Stomach (tissue), 8 donors: ENCODE measurements at regions not wholly inside any gene's neighbourhood (a gene's known extent, or its start where the extent isn't known, plus 50 kb on each side); places are given as distances from the start of the nearest gene placed in this dataset.

Experiments
- DNase-seq, 2 donors: peaks; one replicate each; pipeline versions ENCODE4 v3.0.0 to v3.0.0-alpha.2; 2013 to 2019
- H3K27ac ChIP-seq, 5 donors: fragments of 200-600 bp in 4 of 5; sonication (generic) in 4 of 5; one replicate each; pipeline ENCODE4 v1.5.1; 2013 to 2019; ENCODE audit warnings: mild to moderate bottlenecking in 1 of 5, moderate library complexity in 1 of 5
- H3K27me3 ChIP-seq, 3 donors: fragments of 200-600 bp; sonication (generic); one replicate each; pipeline ENCODE4 v1.5.1; 2017 to 2019; ENCODE audit warnings: mixed run types in 1 of 3
- H3K36me3 ChIP-seq, 4 donors: fragments of 200-600 bp; sonication (generic); 1 replicate in 3 of 4; 2 replicates in 1 of 4; pipeline ENCODE4 v1.5.1; 2016 to 2019
- H3K4me1 ChIP-seq, 4 donors: fragments of 200-600 bp; sonication (generic); one replicate each; pipeline ENCODE4 v1.5.1; 2016 to 2019
- H3K4me3 ChIP-seq, 4 donors: fragments of 200-600 bp; sonication (generic) in 3 of 4; one replicate each; pipeline ENCODE4 v1.5.1; 2016 to 2019; ENCODE audit warnings: mild to moderate bottlenecking in 1 of 4
- H3K9me3 ChIP-seq, 4 donors: fragments of 200-600 bp; sonication (generic); one replicate each; pipeline ENCODE4 v1.5.1; 2016 to 2019
- EP300 ChIP-seq: sonication (generic); formaldehyde crosslinking; IDR thresholded peaks from one replicate; pipeline ENCODE4 v1.6.1; 2017; ENCODE audit warnings: antibody characterized with exemption
- POLR2A ChIP-seq, 4 donors: fragments of 450-650 bp; IDR thresholded peaks; one replicate each; pipeline ENCODE4 v1.6.1; 2016; ENCODE audit warnings: antibody characterized with exemption in 4 of 4, control low read depth in 2 of 4, mild to moderate bottlenecking in 1 of 4, moderate library complexity in 1 of 4
- POLR2AphosphoS5 ChIP-seq, 3 donors: sonication (generic); formaldehyde crosslinking; IDR thresholded peaks; one replicate each; pipeline ENCODE4 v1.6.1; 2016; ENCODE audit warnings: antibody characterized with exemption in 3 of 3
- WGBS, 5 donors: extraction: QIAGEN DNeasy Blood & Tissue Kit in 3 of 5; methylation state at CpG; one replicate each; pipeline versions ENCODE4 v1.1.5 to v1.1.7; 2013 to 2018; 5-methylcytosine and 5-hydroxymethylcytosine counted together
- intact Hi-C: fragments of 100-400 bp; cut with DNase I; formaldehyde crosslinking; loops from one replicate; pipeline ENCODE4 v1.15.1; 2023; ENCODE audit warnings: low total_unique reads
- TF ChIP-seq, protein P1 (sequence below), 7 experiments: fragments of 450-650 bp in 4 of 7; fragments of 200-600 bp in 3 of 7; sonication (generic) in 3 of 7; IDR thresholded peaks; one replicate each; pipeline ENCODE4 v1.5.1; 2016 to 2019; ENCODE audit warnings: antibody characterized with exemption in 7 of 7, control low read depth in 2 of 7, mild to moderate bottlenecking in 1 of 7
- donor health status: healthy with polysubstance abuse.
- donor health status: Bipolar disorder and iron deficiency.
- donor health status: healthy.

GRCh38 chr11:70544067-70544773 lies 145.9 kb downstream of the CTTN start:
- intact Hi-C loops: no loop called here
- TF ChIP-seq POLR2A (IDR thresholded peaks at IDR 0.05) (no peak), EP300 (no peak), POLR2AphosphoS5 (IDR thresholded peaks at IDR 0.05) (no peak)
- TF ChIP-seq, protein P1, sequence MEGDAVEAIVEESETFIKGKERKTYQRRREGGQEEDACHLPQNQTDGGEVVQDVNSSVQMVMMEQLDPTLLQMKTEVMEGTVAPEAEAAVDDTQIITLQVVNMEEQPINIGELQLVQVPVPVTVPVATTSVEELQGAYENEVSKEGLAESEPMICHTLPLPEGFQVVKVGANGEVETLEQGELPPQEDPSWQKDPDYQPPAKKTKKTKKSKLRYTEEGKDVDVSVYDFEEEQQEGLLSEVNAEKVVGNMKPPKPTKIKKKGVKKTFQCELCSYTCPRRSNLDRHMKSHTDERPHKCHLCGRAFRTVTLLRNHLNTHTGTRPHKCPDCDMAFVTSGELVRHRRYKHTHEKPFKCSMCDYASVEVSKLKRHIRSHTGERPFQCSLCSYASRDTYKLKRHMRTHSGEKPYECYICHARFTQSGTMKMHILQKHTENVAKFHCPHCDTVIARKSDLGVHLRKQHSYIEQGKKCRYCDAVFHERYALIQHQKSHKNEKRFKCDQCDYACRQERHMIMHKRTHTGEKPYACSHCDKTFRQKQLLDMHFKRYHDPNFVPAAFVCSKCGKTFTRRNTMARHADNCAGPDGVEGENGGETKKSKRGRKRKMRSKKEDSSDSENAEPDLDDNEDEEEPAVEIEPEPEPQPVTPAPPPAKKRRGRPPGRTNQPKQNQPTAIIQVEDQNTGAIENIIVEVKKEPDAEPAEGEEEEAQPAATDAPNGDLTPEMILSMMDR (IDR thresholded peaks at IDR 0.05): no peak
- no peaks in the 10 kb centered on the region for H3K4me1 ChIP-seq
- no peak overlapping the region for H3K4me3 ChIP-seq
- no peaks in the 10 kb centered on the region for H3K36me3 ChIP-seq
- WGBS, 5 donors: 77 to 92% (median 88%) methylated on average over 9 to 17 of the region's 17 CpGs
- H3K27me3 ChIP-seq: peaks cover 0 to 9% (median 0%) of the 10 kb centered on the region in 3 donors
- DNase-seq: no peak
- peaks cover 0 to 10% (median 4%) of the 10 kb centered on the region in 4 donors for H3K9me3 ChIP-seq
- no peak overlapping the region for H3K27ac ChIP-seq

DNA sequence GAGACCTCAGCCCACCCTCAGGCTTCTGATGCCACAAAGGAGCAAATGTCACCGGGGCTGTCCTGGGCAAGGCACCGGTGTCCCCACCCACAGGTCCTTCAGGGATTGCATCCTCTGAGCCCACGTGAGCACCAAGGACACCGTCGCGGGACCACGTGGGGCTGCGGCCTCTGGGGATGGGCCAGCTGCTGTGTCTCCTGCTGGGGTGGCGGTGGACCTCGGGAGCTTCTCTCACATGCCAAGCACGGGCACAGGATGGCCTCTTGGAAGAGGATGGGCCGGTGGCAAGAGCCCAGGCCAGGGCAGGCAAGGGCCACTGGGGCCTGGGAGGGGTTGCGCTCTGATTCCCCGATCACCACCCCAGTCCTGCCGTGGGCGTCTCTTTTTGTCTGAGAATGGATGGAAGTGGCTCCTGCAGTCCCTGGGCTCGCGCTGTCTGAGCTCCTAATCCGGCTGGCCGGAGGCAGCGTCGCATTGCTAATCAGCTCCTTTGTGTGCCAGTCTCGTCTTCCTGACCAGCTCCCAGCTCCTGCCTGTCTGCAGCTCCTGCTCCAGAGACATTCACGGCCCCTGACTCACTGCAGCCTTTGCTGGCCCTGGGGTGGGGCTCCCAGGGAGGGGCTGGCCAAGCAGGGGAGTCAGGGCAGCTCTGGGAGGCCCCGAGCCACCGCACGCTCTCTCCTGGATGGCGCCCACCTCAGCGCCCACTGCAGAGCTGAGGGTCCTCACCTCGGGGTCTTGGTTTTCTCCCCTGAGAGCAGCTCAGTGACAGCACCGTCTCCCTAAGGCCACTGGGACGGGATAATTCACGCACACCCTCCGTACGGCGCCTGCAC lies 146.7 kb downstream of the CTTN start:
- intact Hi-C loops: no loop called here
- Histone ChIP-seq H3K4me1 (no peaks in the 10 kb centered on the region), H3K27ac (no peak overlapping the region), H3K4me3 (no peak overlapping the region), H3K9me3 (peaks cover 0 to 10% (median 4%) of the 10 kb centered on the region in 4 donors), H3K27me3 (peaks cover 0 to 14% (median 0%) of the 10 kb centered on the region in 3 donors), H3K36me3 (no peaks in the 10 kb centered on the region)
- DNase-seq: no peak
- 74 to 85% (median 83%) methylated on average over 18 to 36 of the region's 36 CpGs for WGBS, 5 donors
- TF ChIP-seq POLR2AphosphoS5 (IDR thresholded peaks at IDR 0.05) (no peak), POLR2A (IDR thresholded peaks at IDR 0.05) (no peak), EP300 (no peak)
- TF ChIP-seq, protein P1 (IDR thresholded peaks at IDR 0.05): no peak

- Histone ChIP-seq H3K27ac (no peak overlapping the region), H3K4me3 (no peak overlapping the region), H3K4me1 (no peaks in the 10 kb centered on the region), H3K9me3 (peaks cover 0 to 10% (median 4%) of the 10 kb centered on the region in 4 donors), H3K27me3 (peaks cover 0 to 18% (median 0%) of the 10 kb centered on the region in 3 donors), H3K36me3 (no peaks in the 10 kb centered on the region)
- intact Hi-C loops: no loop called here
- DNase-seq: no peak
- TF ChIP-seq POLR2AphosphoS5 (IDR thresholded peaks at IDR 0.05) (no peak), EP300 (no peak), POLR2A (IDR thresholded peaks at IDR 0.05) (no peak)
- 75 to 82% (median 77%) methylated on average over 4 to 5 of the region's 5 CpGs for WGBS, 5 donors
Observed at GRCh38 chr11:70545610-70545912, 147.2 kb downstream of the CTTN start.

DNA sequence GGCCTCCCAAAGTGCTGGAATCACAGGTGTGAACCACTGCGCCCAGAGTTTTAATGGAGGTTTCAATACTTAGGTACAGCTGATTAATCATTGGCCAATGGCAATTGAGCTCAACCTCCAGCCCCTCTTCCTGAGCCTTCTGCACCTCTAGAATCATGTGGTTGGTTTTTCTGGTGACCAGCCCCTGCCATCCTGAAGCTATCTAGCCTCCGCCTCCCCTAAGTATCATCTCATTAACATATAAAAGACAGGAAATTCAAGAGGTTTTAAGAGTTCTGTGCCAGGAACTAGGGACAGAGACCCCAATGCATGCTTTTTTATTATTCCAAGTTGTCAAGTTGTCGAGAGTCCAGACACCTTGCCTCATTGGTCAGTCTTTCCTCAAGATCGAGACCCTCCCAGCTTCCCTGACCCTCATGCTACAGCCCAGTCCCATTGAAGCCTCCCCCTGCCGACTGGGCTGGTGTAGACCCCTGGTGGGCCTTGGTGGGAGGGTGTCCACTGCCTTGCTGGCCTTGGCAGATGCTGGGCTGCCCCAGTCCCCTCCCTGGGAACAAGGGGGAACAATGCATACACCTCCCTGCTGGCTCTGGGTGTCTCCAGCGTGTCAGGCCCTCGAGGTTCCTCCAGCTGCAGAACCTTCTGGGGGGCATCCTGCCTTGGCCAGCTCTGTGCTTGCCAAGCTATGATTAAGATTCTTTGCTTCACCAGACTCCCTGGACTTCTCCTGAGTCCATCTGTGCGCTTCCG lies 148.0 kb downstream of the CTTN start:
- TF ChIP-seq EP300 (no peak), POLR2A (IDR thresholded peaks at IDR 0.05) (no peak)
- TF ChIP-seq, protein P1 (IDR thresholded peaks at IDR 0.05): no peak
- WGBS, 5 donors: 73 to 83% (median 79%) methylated on average over 8 to 9 of the region's 9 CpGs

More for the DNA sequence above, 148.0 kb downstream of the CTTN start:
- no peak overlapping the region for H3K27ac ChIP-seq
- no peak for DNase-seq
- intact Hi-C loops: no loop called here
- no peak overlapping the region for H3K4me3 ChIP-seq
- H3K27me3 ChIP-seq: peaks cover 0 to 18% (median 0%) of the 10 kb centered on the region in 3 donors
- H3K36me3 ChIP-seq: no peaks in the 10 kb centered on the region
- H3K4me1 ChIP-seq: no peaks in the 10 kb centered on the region
- H3K9me3 ChIP-seq: peaks cover 0 to 9% (median 4%) of the 10 kb centered on the region in 4 donors
